ENCODE measurements at regions not wholly inside any gene's neighbourhood (a gene's known extent, or its start where the extent isn't known, plus 50 kb on each side); places are given as distances from the start of the nearest gene placed in this dataset.

DNA sequence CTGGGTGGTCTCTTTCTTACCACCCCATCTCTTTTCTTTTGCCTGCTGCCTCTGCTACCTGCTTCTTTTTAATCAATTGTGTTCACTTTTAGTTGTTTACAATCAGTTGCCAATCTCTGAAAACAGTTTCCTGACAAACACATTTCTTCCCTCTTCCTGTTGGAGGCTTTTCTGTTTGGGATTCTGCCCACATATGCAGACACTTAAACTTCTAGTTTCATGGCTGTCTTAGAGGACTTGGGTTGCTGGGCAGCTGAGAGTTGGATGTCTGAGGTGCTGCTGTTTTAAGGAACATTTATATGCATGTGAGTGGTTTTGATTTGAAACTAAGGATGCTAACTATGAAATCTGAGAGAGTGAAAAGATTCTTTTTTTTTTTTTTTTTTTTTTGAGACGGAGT lies 112.3 kb upstream of the LIMCH1 start:
- TF ChIP-seq ZFX (IDR thresholded peaks at IDR 0.05; ENCODE audit: borderline replicate concordance), result no peak
- TF ChIP-seq, protein P1, sequence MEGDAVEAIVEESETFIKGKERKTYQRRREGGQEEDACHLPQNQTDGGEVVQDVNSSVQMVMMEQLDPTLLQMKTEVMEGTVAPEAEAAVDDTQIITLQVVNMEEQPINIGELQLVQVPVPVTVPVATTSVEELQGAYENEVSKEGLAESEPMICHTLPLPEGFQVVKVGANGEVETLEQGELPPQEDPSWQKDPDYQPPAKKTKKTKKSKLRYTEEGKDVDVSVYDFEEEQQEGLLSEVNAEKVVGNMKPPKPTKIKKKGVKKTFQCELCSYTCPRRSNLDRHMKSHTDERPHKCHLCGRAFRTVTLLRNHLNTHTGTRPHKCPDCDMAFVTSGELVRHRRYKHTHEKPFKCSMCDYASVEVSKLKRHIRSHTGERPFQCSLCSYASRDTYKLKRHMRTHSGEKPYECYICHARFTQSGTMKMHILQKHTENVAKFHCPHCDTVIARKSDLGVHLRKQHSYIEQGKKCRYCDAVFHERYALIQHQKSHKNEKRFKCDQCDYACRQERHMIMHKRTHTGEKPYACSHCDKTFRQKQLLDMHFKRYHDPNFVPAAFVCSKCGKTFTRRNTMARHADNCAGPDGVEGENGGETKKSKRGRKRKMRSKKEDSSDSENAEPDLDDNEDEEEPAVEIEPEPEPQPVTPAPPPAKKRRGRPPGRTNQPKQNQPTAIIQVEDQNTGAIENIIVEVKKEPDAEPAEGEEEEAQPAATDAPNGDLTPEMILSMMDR (IDR thresholded peaks at IDR 0.05), result no peak
- no peak overlapping the region for H3K27ac ChIP-seq

DNA sequence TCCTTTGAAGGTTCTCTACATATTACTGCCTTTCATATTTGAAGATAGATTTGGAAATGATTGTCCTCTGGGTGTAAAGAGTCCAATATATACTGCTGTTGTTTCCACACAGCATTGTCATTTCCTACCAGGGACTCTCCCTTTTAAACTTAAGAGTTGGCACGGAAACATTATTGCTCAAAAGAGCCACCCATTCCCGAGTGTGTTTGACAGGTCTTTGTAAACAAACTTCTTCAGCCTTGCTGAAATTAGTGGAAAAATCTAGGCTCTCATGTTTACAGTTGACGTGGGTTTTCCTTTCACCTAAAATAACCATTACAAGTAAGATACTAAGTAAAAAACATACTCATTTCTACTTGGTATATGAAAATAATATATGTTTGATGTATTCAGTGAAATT lies 111.4 kb upstream of the LIMCH1 start:
- TF ChIP-seq ZFX (IDR thresholded peaks at IDR 0.05; ENCODE audit: borderline replicate concordance), result no peak
- TF ChIP-seq, protein P1 (IDR thresholded peaks at IDR 0.05), result no peak
- H3K27ac ChIP-seq, result no peak overlapping the region

DNA sequence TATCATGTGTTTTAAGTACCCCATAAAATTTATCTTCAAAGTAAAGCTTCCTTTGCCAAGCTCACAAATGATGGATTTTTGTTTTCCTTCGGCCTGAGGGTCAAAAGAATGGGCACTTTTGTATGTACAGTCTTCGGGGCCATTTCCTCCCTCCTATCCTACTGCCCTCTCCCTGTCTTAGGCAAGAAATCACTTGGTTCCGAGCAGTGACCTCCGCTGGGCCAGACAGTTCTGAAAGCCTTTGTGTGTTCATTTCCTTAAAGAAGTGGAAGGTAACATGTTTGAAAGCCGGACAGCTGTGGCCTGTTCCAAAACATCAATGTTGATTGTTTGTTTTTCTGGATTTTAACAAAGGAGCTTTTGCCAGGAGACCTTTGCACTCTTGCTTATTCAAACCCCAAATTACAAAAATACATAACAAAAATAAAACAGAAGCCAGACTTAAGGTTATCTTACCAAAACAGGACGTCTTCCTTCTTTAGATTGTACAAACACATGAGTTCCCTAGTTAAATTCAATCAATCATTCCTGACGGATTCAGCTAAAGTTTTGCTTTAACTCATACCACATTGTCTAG lies 110.6 kb upstream of the LIMCH1 start:
- H3K27ac ChIP-seq, result 0 out of 2 replicates have a peak overlapping the region, but pooled peaks have one; percentile 4
- TF ChIP-seq, protein P1 (IDR thresholded peaks at IDR 0.05), result no peak
- TF ChIP-seq ZFX (IDR thresholded peaks at IDR 0.05; ENCODE audit: borderline replicate concordance), result no peak

DNA sequence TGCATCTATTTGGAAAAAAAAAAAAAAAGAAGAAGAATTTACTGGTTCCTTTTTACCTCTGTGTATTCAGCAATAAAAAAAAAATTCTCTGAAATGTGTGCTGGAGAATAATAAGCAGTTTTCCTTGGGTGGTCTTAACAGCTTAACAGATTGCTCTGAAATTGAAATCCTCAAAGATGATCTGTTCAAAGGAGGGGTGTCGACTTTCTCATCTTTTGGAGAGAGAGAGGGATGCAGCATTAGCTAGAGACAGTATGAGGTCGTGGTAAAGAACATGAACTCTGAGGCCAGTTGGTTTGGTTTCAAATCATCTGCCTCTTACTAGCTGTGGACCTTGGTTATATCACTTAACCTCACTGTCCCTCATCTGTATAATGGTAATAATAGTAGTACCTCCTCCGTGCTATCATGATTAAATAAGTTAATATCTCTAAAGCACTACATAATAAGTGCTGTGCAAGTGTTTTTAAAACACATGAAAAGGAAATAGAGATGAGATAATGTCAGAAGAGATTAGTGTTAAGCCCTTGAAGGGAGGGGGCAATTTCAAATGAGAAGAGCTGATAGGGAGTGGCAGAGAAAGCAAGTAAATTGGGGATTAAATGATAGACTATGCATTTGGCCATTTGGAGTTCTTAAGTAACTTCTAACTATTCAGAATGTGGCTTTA lies 109.9 kb upstream of the LIMCH1 start:
- TF ChIP-seq, protein P1 (IDR thresholded peaks at IDR 0.05), result no peak
- no peak for TF ChIP-seq ZFX (IDR thresholded peaks at IDR 0.05; ENCODE audit: borderline replicate concordance)
- no peak overlapping the region for H3K27ac ChIP-seq

DNA sequence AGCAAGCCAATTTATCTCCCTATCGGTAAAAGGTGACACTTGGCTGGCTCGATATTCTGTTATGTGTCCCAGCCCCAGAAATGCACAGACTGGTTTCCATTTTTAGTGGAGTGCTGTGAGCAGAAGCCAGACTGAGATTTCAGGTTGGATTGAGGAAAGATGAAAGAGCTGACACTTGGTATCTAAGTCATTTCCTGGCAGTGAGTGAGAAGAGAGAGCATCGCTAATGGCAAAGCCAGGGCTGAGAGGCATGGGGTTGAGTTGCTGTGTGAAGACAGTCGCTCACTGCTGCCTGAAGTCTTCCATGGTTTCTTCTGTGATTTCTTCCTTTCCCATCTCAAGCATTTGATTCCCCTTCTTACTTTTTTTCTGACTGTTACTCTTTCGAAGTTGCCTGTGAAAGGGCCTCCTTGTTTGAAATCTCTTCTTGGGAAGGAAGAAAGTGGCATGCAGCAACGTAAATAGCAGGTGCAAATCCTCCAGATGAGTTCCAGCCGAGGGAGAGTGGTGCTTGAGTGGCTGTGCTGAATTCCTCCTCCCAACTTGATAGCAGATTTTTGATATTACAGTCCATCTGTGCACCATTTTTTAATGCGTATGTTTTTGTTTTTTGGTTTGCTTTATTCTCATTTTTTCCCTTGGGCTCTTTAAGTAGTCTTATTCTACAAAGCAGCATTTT lies 109.2 kb upstream of the LIMCH1 start:
- no peak overlapping the region for H3K27ac ChIP-seq

DNA sequence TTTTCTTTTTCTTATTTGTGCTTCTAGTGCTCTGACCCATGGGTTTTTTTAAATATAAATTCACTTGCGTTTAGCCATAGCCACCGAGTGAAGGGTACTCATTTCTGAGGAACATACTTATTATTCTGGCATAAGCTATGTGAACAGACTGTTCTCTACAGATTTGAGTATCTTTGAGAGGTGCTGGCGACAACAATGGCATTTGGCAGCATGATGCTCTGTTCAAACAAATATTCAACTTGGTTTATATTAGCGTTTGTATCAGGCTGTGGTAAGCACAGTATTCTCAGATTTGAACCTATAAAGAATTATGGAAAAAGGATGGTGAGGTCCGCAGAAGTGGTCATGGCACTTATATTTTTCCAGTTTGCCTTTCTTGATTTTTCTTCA lies 108.7 kb upstream of the LIMCH1 start:
- TF ChIP-seq, protein P1 (IDR thresholded peaks at IDR 0.05), result no peak
- no peak for TF ChIP-seq ZFX (IDR thresholded peaks at IDR 0.05; ENCODE audit: borderline replicate concordance)
- no peak overlapping the region for H3K27ac ChIP-seq

More for the DNA sequence above, 109.2 kb upstream of the LIMCH1 start:
- TF ChIP-seq ZFX (IDR thresholded peaks at IDR 0.05; ENCODE audit: borderline replicate concordance), result no peak
- TF ChIP-seq, protein P1 (IDR thresholded peaks at IDR 0.05), result no peak

DNA sequence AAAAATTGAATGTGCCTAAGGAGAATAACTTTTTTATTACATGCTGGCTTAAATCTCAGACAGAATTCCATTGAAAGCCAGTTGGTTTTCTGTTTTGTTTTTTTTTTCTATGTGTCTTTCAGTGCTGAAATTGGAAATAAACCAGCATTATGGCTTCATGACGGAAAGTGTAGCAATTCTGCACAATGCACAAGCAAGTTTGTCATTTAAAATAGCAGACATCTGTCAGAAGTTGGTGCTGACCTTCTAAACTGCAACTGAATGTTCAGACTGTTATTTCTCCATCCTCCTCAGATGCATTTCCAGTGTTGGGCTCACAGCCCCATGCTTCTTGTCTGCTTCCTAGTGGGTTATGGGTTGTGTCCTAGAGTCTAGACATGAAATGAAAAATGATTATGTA lies 107.2 kb upstream of the LIMCH1 start:
- TF ChIP-seq, protein P1 (IDR thresholded peaks at IDR 0.05), result no peak
- no peak overlapping the region for H3K27ac ChIP-seq
